ENCODE measurements at regions not wholly inside any gene's neighbourhood (a gene's known extent, or its start where the extent isn't known, plus 50 kb on each side); places are given as distances from the start of the nearest gene placed in this dataset.

DNA sequence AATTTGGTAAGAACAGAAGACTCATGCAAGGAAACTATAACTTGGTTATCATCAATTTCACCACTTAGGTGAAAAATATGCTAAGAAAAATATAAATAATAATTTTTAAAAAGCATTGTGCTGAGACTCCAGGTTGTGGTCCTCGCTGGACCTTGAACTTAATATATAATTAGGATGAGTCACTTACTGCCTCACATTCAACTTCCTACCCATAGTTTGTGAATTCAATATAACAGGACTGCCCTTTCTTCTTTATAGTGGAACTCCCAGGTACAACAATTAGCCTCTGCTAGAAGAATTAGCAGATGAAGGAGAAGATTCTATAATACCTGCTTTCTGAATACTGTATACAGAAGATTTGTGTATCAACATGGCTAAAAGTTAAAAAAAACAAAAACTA lies 149.1 kb upstream of the SPRED1 start:
- Histone ChIP-seq H3K4me2 (ENCODE audit: low read depth, low read length) (no peak overlapping the region), H2BK15ac (ENCODE audit: low read depth, low read length) (no peak overlapping the region), H2BK120ac (ENCODE audit: low read depth, low read length) (no peak overlapping the region), H3K9ac (ENCODE audit: low read depth, low read length) (no peak overlapping the region), H3K14ac (replicated peaks; ENCODE audit: low read depth, low read length) (no peak overlapping the region), H2AK5ac (ENCODE audit: low read depth, low read length) (no peak overlapping the region), H3K18ac (ENCODE audit: low read depth, low read length) (no peak overlapping the region), H3K79me1 (ENCODE audit: low read depth in 1 of 2, low read length in 2 of 2) (no peaks in the 10 kb centered on the region), H4K91ac (ENCODE audit: insufficient read depth, low read depth, low read length) (no peak overlapping the region), H3K9me1 (ENCODE audit: insufficient read depth, low read length) (no peaks in the 10 kb centered on the region), H3K36me3 (ENCODE audit: control insufficient read depth, insufficient read depth, low read length) (no peaks in the 10 kb centered on the region), H3K9me3 (ENCODE audit: control insufficient read depth, insufficient read depth, low read length) (no peaks in the 10 kb centered on the region), H3K4me1 (ENCODE audit: control insufficient read depth, insufficient read depth, low read length) (no peaks in the 10 kb centered on the region), H4K5ac (ENCODE audit: low read depth, low read length) (no peak overlapping the region), H3K23ac (ENCODE audit: low read depth, low read length) (no peak overlapping the region), H4K20me1 (ENCODE audit: insufficient read depth, low read length) (no peaks in the 10 kb centered on the region), H2BK5ac (ENCODE audit: low read depth, low read length, poor library complexity, severe bottlenecking) (no peak overlapping the region), H2AFZ (replicated peaks; ENCODE audit: low read length, poor library complexity) (no peak overlapping the region), H4K8ac (ENCODE audit: low read depth in 2 of 2, low read length in 2 of 2) (no peak overlapping the region), H3K56ac (ENCODE audit: extremely low read depth, insufficient read depth, low read length) (no peak overlapping the region), H2AK9ac (replicated peaks; ENCODE audit: low read depth, low read length, poor library complexity) (no peak overlapping the region), H2BK20ac (ENCODE audit: low read depth, low read length) (no peak overlapping the region), H3K4me3 (ENCODE audit: insufficient read depth, low read depth, low read length) (no peak overlapping the region), H3K4ac (ENCODE audit: low read depth, low read length) (no peak overlapping the region), H3K27ac (ENCODE audit: insufficient read depth, low read length) (no peak overlapping the region), H3K27me3 (ENCODE audit: control insufficient read depth, insufficient read depth, low read length) (peaks cover 2% of the 10 kb centered on the region; the same call in 1 of the 2 replicates)
- dilution Hi-C loops (cut with HindIII; ENCODE audit: low sequenced_read_pairs, unreplicated experiment) (no loop called here), intact Hi-C loops (cut with micrococcal nuclease) (no loop called here), in situ Hi-C loops (cut with MboI; ENCODE audit: low sequenced_read_pairs) (no loop called here)
- BruUV-seq (replicated peaks), result no TSS peak
- TF ChIP-seq CEBPB (IDR thresholded peaks at IDR 0.05; ENCODE audit: low read depth, low read length) (no peak), MAFK (IDR thresholded peaks at IDR 0.05; ENCODE audit: low read depth, low read length) (no peak), FOS (IDR thresholded peaks at IDR 0.05; ENCODE audit: low read depth, low read length) (no peak), POLR2A (IDR thresholded peaks at IDR 0.05; ENCODE audit: low read depth, low read length) (no peak)
- DNase-seq (no peak), ATAC-seq (ENCODE audit: low read depth) (no peak)
- WGBS, 2 experiments (ENCODE audit: extremely low coverage in 2 of 2, insufficient read length in 1 of 2), result no CpG with 5 or more reads among the region's 1 CpG
- ChIA-PET POLR2A (ENCODE audit: unreplicated experiment) (no interaction called here), CTCF (no interaction called here)

Measured in IMR-90 (cell line).